AG04450 (cell line): ENCODE measurements at regions not wholly inside any gene's neighbourhood (a gene's known extent, or its start where the extent isn't known, plus 50 kb on each side); places are given as distances from the start of the nearest gene placed in this dataset.

Source experiments
- CTCF ChIA-PET: fragments of 300-600, 350-600 bp; formaldehyde crosslinking; extraction: SDS; loops from one replicate; lab custom pipeline; 2022; ENCODE audit warnings: antibody characterized with exemption, inconsistent platforms; lab: Charles Lee
- POLR2A ChIA-PET: fragments of 350-600 bp; formaldehyde crosslinking; extraction: SDS; loops from one replicate; lab custom pipeline; 2021; ENCODE audit warnings: antibody characterized with exemption, inconsistent platforms; lab: Yijun Ruan, JAX
- DNase-seq: peaks from one replicate; pipeline ENCODE4 v3.0.0-alpha.2; 2011; ENCODE audit warnings: low read depth, low spot score
- H3K27ac ChIP-seq: one replicate; pipeline ENCODE4 v1.5.1; 2012; ENCODE audit warnings: low read depth, low read length, control low read depth
- H3K27me3 ChIP-seq: one replicate; pipeline ENCODE4 v1.6.0; 2012; ENCODE audit warnings: low read length; ENCODE audit not compliant: control insufficient read depth, insufficient read depth
- H3K4me3 ChIP-seq: 2 replicates; pipeline ENCODE4 v1.5.1; 2011; ENCODE audit warnings: mild to moderate bottlenecking, low read depth, low read length, control low read depth
- H3K9me3 ChIP-seq: 2 replicates; pipeline ENCODE4 v1.5.1; 2012; ENCODE audit warnings: low read length; ENCODE audit not compliant: control insufficient read depth, insufficient read depth
- TF ChIP-seq, protein P1 (sequence below): IDR thresholded peaks from 2 replicates; pipeline ENCODE4 v1.5.1; 2011; ENCODE audit warnings: low read depth, low read length, control low read depth, inconsistent platforms

DNA sequence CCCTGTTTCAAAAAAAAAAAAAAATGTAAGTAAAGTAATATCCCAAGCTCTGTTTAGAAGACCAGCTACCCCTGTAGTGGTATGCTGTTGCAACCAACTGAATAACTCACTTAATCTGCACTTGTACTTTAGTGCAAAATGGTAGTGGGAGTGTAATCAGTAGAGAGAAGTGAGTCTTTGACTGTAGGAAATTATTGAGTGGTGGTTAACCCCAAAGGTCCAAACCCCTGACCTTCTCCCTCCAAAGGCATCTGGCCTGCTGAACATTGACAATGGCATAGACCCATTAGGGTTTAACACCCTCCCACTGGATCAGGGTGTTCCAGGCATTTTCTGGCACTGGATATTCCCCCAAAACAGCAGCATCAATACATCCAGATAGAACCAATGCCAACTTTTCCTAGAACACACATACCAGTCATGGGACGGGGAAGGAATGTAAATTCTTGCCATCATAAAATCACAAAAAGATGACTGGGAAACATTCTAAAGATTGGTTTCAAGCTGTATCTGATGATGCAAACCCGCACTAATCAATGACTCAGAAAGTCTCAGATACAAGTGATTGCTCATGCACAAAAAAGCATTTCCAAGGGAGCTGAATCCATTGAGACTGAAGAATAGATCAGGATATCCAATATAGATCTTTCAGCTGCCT, 110.3 kb downstream of the MRPL39 start:
- Histone ChIP-seq H3K9me3 (no peaks in the 10 kb centered on the region), H3K27me3 (no peaks in the 10 kb centered on the region), H3K4me3 (no peak overlapping the region), H3K27ac (no peak overlapping the region)
- POLR2A ChIA-PET = interaction anchor here (0.7 kb wide), 1 partner anchor 9 kb away, joined by 3 read pairs; no protein-coding TSS in a partner anchor
- CTCF ChIA-PET = no interaction called here
- TF ChIP-seq, protein P1, sequence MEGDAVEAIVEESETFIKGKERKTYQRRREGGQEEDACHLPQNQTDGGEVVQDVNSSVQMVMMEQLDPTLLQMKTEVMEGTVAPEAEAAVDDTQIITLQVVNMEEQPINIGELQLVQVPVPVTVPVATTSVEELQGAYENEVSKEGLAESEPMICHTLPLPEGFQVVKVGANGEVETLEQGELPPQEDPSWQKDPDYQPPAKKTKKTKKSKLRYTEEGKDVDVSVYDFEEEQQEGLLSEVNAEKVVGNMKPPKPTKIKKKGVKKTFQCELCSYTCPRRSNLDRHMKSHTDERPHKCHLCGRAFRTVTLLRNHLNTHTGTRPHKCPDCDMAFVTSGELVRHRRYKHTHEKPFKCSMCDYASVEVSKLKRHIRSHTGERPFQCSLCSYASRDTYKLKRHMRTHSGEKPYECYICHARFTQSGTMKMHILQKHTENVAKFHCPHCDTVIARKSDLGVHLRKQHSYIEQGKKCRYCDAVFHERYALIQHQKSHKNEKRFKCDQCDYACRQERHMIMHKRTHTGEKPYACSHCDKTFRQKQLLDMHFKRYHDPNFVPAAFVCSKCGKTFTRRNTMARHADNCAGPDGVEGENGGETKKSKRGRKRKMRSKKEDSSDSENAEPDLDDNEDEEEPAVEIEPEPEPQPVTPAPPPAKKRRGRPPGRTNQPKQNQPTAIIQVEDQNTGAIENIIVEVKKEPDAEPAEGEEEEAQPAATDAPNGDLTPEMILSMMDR = no peak
- peak; percentile 27 for DNase-seq

DNA sequence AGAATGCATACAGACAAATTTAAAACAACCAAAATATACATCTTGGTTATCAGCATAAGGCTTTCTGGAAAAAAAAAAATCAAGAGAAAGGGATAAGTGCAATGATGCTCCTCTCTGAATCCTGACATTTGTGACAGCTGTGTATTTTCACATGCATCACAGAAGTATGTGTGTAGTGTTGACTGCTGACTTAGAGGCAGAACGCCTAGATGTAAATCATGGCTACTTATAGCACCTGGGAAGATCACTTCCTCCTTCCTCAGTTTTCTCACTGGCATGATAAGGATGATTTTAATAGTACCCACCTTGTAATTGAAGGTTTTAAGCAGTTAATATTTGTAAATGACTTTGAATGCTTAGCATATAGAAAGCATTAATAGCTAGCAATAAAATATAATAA, 112.5 kb downstream of the MRPL39 start:
- TF ChIP-seq, protein P1 = no peak
- Histone ChIP-seq H3K27me3 (no peaks in the 10 kb centered on the region), H3K27ac (no peak overlapping the region), H3K9me3 (no peaks in the 10 kb centered on the region), H3K4me3 (no peak overlapping the region)
- no peak for DNase-seq
- POLR2A ChIA-PET = no interaction called here
- CTCF ChIA-PET = no interaction called here

DNA sequence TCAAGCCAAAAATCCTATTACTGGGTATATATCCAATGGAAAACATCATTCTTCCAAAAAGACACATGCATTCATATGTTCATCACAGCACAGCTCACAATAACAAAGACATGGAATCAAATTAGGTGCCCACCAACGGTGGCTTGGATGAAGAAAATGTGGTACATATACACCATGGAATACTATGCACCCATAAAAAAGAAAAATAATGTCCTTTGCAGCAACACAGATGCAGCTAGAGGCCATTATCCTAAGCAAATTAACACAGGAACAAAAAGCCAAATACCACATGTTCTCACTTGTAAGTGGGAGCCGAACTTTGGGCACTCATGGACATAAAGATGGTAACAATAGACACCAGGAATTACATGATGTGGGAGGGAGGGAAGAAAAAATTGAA, 113.6 kb downstream of the MRPL39 start:
- no peak overlapping the region for H3K4me3 ChIP-seq
- no peaks in the 10 kb centered on the region for H3K9me3 ChIP-seq
- H3K27me3 ChIP-seq = no peaks in the 10 kb centered on the region
- TF ChIP-seq, protein P1 = no peak
- no peak overlapping the region for H3K27ac ChIP-seq
- POLR2A ChIA-PET = no interaction called here
- no peak for DNase-seq
- CTCF ChIA-PET = no interaction called here

DNA sequence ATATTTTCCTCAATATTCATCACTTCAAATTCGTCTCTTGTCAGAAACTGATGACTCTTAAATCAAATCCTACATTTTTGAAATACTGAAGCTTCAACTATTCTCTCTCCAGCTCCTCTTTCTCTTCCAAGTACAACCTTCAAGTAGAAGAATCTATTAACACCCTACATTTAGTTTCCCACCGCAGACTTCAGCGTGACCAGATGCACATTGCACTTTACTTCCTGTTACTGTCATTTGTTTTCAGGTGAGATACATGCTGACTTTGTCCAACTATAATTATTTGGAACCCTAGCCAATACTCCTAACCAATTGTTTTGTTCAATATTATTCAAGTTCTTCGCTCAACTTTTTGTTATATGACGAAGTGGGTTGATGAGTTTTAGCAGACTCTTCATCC, 116.0 kb downstream of the MRPL39 start:
- DNase-seq = no peak
- no peak overlapping the region for H3K27ac ChIP-seq
- H3K9me3 ChIP-seq = no peaks in the 10 kb centered on the region
- CTCF ChIA-PET = no interaction called here
- H3K27me3 ChIP-seq = no peaks in the 10 kb centered on the region
- TF ChIP-seq, protein P1 = no peak
- POLR2A ChIA-PET = no interaction called here
- H3K4me3 ChIP-seq = no peak overlapping the region

DNA sequence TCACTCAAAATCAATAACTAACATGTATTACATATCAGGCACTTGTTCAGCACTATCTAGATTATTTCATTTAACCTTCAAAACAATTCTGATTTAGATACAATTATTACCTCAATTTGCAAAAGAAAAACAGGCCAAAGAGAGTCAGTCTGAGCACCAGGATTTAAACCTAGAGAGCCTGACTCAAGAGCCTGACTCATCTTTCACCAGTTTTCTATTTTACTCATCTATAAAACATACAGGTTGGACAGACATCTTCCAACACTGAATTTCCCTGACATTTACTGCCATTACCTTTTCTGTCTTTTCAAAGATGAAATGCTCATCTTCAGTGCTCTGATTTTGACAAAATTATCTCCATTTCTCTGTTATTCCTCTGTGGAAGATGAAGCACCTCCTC, 116.5 kb downstream of the MRPL39 start:
- H3K27ac ChIP-seq = no peak overlapping the region
- no peak overlapping the region for H3K4me3 ChIP-seq
- no peaks in the 10 kb centered on the region for H3K9me3 ChIP-seq
- H3K27me3 ChIP-seq = no peaks in the 10 kb centered on the region
- no peak for DNase-seq
- TF ChIP-seq, protein P1 = no peak
- ChIA-PET CTCF (no interaction called here), POLR2A (no interaction called here)
